ENCODE measurements at regions not wholly inside any gene's neighbourhood (a gene's known extent, or its start where the extent isn't known, plus 50 kb on each side); places are given as distances from the start of the nearest gene placed in this dataset.

- Histone ChIP-seq H3F3A (ENCODE audit: low read depth) (no peaks in the 10 kb centered on the region), H3K27me3 (ENCODE audit: insufficient read depth, low read length, poor library complexity, severe bottlenecking) (no peaks in the 10 kb centered on the region), H3K4me1 (ENCODE audit: insufficient read depth, low read length, poor library complexity, severe bottlenecking) (no peaks in the 10 kb centered on the region), H3K79me2 (ENCODE audit: insufficient read depth, low read length) (no peaks in the 10 kb centered on the region), H3K36me3 (ENCODE audit: insufficient read depth, low read length) (no peaks in the 10 kb centered on the region), H3K4me3 (ENCODE audit: low read length, poor library complexity, severe bottlenecking) (no peak overlapping the region), H3K4me2 (ENCODE audit: low read depth, low read length, poor library complexity, severe bottlenecking) (no peak overlapping the region), H2AFZ (ENCODE audit: low read length) (no peak overlapping the region), H3K9me3 (ENCODE audit: insufficient read depth, low read depth, low read length) (no peaks in the 10 kb centered on the region), H3K9me2 (replicated peaks; ENCODE audit: low read depth, low read length) (no peaks in the 10 kb centered on the region), H4K20me1 (ENCODE audit: insufficient read depth, low read length, poor library complexity, severe bottlenecking) (no peaks in the 10 kb centered on the region), H3K9ac (ENCODE audit: low read depth, low read length, poor library complexity, severe bottlenecking) (no peak overlapping the region)
- TF ChIP-seq CTCF (conservative IDR thresholded peaks at IDR 0.05; ENCODE audit: low read length): no peak
- TF ChIP-seq EZH2phosphoT487 (IDR thresholded peaks at IDR 0.05; ENCODE audit: borderline replicate concordance): no peak
Measured at GRCh38 chr5:91684625-91685024, 301.5 kb upstream of the ARRDC3 start.

GRCh38 chr5:91670563-91670962 is 287.4 kb upstream of the ARRDC3 start:
- no peaks in the 10 kb centered on the region for H3K79me2 ChIP-seq (ENCODE audit: insufficient read depth, low read length)
- no peaks in the 10 kb centered on the region for H3K4me1 ChIP-seq (ENCODE audit: insufficient read depth, low read length, poor library complexity, severe bottlenecking)
- H4K20me1 ChIP-seq (ENCODE audit: insufficient read depth, low read length, poor library complexity, severe bottlenecking): no peaks in the 10 kb centered on the region
- no peak overlapping the region for H3K4me3 ChIP-seq (ENCODE audit: low read length, poor library complexity, severe bottlenecking)
- H3K9me3 ChIP-seq (ENCODE audit: insufficient read depth, low read depth, low read length): no peaks in the 10 kb centered on the region
- H3K9ac ChIP-seq (ENCODE audit: low read depth, low read length, poor library complexity, severe bottlenecking): no peak overlapping the region
- H3K4me2 ChIP-seq (ENCODE audit: low read depth, low read length, poor library complexity, severe bottlenecking): no peak overlapping the region
- H3F3A ChIP-seq (ENCODE audit: low read depth): no peaks in the 10 kb centered on the region
- TF ChIP-seq CTCF (conservative IDR thresholded peaks at IDR 0.05; ENCODE audit: low read length) (no peak), EZH2phosphoT487 (IDR thresholded peaks at IDR 0.05; ENCODE audit: borderline replicate concordance) (no peak)
- no peaks in the 10 kb centered on the region for H3K9me2 ChIP-seq (replicated peaks; ENCODE audit: low read depth, low read length)
- no peaks in the 10 kb centered on the region for H3K27me3 ChIP-seq (ENCODE audit: insufficient read depth, low read length, poor library complexity, severe bottlenecking)
- no peaks in the 10 kb centered on the region for H3K36me3 ChIP-seq (ENCODE audit: insufficient read depth, low read length)
- no peak overlapping the region for H2AFZ ChIP-seq (ENCODE audit: low read length)

GRCh38 chr5:91670122-91670521 is 287.0 kb upstream of the ARRDC3 start:
- TF ChIP-seq CTCF (conservative IDR thresholded peaks at IDR 0.05; ENCODE audit: low read length): no peak
- no peak for TF ChIP-seq EZH2phosphoT487 (IDR thresholded peaks at IDR 0.05; ENCODE audit: borderline replicate concordance)
- H3K79me2 ChIP-seq (ENCODE audit: insufficient read depth, low read length): no peaks in the 10 kb centered on the region
- no peaks in the 10 kb centered on the region for H3K36me3 ChIP-seq (ENCODE audit: insufficient read depth, low read length)
- H4K20me1 ChIP-seq (ENCODE audit: insufficient read depth, low read length, poor library complexity, severe bottlenecking): no peaks in the 10 kb centered on the region
- H3K9ac ChIP-seq (ENCODE audit: low read depth, low read length, poor library complexity, severe bottlenecking): no peak overlapping the region
- no peaks in the 10 kb centered on the region for H3K9me3 ChIP-seq (ENCODE audit: insufficient read depth, low read depth, low read length)
- no peaks in the 10 kb centered on the region for H3F3A ChIP-seq (ENCODE audit: low read depth)
- H3K4me3 ChIP-seq (ENCODE audit: low read length, poor library complexity, severe bottlenecking): no peak overlapping the region
- no peak overlapping the region for H2AFZ ChIP-seq (ENCODE audit: low read length)
- H3K4me1 ChIP-seq (ENCODE audit: insufficient read depth, low read length, poor library complexity, severe bottlenecking): no peaks in the 10 kb centered on the region
- no peaks in the 10 kb centered on the region for H3K27me3 ChIP-seq (ENCODE audit: insufficient read depth, low read length, poor library complexity, severe bottlenecking)
- no peak overlapping the region for H3K4me2 ChIP-seq (ENCODE audit: low read depth, low read length, poor library complexity, severe bottlenecking)
- no peaks in the 10 kb centered on the region for H3K9me2 ChIP-seq (replicated peaks; ENCODE audit: low read depth, low read length)

Data from Loucy (cell line).